Panc1 (cell line): ENCODE measurements at regions not wholly inside any gene's neighbourhood (a gene's known extent, or its start where the extent isn't known, plus 50 kb on each side); places are given as distances from the start of the nearest gene placed in this dataset.

Source experiments
- POLR2AphosphoS5 ChIP-seq: IDR thresholded peaks from 2 replicates; pipeline ENCODE4 v1.6.1; 2012; ENCODE audit warnings: mild to moderate bottlenecking, low read depth, low read length, moderate library complexity
- SIN3A ChIP-seq: IDR thresholded peaks from 2 replicates; pipeline ENCODE4 v1.6.1; 2012; ENCODE audit warnings: low read depth, mild to moderate bottlenecking, low read length, moderate library complexity, borderline replicate concordance; ENCODE audit not compliant: insufficient read depth
- TF ChIP-seq, protein P1 (sequence below): fragments of 450-650 bp; IDR thresholded peaks from 2 replicates; pipeline ENCODE4 v1.5.1; 2017; ENCODE audit warnings: mild to moderate bottlenecking

DNA sequence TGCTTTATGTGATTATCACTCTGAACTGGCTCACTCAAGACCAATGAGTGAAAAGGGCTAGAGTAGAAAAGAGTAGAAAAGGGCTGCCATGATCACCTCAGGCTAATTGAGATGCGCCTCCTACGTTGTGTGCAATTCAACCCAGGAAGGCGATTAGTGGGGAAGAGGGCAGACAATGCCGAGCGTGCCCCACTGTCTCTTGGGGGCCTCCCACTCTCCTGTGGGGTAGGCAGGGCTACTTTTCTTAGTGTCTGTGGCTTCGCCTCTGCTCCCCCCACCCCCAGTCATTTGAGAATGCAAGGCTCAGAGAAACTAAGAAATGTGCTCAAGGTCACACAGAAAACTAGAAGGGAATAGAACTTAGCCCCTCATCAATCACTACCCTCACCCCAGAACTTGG lies 57.7 kb upstream of the RASD2 start:
- TF ChIP-seq POLR2AphosphoS5 (no peak), SIN3A (no peak)
- TF ChIP-seq, protein P1, sequence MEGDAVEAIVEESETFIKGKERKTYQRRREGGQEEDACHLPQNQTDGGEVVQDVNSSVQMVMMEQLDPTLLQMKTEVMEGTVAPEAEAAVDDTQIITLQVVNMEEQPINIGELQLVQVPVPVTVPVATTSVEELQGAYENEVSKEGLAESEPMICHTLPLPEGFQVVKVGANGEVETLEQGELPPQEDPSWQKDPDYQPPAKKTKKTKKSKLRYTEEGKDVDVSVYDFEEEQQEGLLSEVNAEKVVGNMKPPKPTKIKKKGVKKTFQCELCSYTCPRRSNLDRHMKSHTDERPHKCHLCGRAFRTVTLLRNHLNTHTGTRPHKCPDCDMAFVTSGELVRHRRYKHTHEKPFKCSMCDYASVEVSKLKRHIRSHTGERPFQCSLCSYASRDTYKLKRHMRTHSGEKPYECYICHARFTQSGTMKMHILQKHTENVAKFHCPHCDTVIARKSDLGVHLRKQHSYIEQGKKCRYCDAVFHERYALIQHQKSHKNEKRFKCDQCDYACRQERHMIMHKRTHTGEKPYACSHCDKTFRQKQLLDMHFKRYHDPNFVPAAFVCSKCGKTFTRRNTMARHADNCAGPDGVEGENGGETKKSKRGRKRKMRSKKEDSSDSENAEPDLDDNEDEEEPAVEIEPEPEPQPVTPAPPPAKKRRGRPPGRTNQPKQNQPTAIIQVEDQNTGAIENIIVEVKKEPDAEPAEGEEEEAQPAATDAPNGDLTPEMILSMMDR = no peak
